ENCODE measurements at regions not wholly inside any gene's neighbourhood (a gene's known extent, or its start where the extent isn't known, plus 50 kb on each side); places are given as distances from the start of the nearest gene placed in this dataset.
"Not testable (repeated sequence)": the region's sequence is repeated elsewhere in the genome, so short reads cannot be mapped to it uniquely, and the experiment has no call there.

DNA sequence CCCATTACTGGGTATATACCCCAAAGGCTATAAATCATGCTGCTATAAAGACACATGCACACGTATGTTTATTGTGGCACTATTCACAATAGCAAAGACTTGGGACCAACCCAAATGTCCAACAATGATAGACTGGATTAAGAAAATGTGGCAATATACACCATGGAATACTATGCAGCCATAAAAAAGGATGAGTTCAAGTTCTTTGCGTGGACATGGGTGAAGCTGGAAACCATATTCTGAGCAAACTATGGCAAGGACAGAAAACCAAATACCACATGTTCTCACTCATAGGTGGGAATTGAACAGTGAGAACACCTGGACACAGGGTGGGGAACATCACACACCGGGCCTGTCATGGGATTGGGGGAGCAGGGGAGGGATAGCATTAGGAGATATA, 54.4 kb upstream of the MUCL1 start:
- not testable (repeated sequence) for DNase-seq (ENCODE audit: low read depth)

DNA sequence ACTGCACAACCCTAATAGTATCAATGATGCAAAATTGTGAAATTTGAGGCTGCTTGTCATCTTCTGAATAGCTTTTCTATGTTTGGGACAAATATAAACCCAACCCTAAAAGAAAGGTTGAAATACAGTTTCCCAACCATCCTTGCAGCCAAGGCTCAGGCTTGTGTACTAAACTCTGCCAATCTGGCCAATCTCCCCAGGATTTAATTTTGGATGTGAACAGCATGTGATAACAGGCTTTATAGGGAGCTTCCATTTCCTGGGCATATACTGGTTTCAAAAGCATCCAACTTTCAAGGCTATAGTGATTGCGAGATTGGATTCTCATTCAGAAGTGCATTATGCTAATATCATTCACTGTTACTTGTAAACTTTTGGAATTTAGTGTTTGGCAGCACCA, 55.7 kb upstream of the MUCL1 start:
- DNase-seq (ENCODE audit: low read depth): no peak

DNA sequence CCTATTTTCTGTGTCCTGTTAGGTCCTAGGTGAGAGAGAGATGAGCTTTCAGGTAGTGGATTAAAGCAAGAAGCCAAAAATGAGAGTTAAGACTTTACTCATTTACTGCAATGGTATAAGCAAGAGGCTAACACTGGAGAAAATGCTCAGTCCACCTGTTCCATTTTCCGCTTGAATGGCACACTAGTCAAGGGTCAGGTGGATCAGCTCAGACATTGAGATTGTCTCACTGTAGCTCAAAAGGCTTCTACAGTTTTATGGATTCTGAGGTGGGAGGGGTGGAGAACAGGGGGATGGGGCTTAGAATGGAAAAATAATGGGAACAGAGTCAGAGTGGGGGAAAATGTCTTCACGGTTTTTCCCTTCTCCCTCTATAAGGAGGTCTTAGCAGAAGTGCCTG, 57.3 kb upstream of the MUCL1 start:
- no peak for DNase-seq (ENCODE audit: low read depth)

DNA sequence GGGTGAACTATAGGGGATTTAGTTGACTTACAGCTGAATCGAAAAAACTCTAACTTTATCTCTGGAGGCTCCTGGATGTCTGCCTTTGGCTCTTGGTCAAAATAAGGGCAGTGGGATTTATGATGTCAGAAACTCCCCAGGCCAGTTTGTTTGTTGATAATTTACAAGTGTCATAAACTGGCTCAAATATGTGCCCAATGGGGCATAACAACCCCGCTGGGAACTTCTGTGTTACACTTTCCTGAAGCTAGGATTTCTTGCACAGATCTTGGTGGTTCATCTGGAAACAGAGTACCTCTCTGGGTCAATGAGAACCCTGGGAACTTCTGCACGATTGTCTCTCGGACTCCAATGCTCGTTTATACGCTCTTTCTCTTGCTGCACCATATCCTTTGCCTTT, 58.7 kb upstream of the MUCL1 start:
- DNase-seq (ENCODE audit: low read depth): no peak

DNA sequence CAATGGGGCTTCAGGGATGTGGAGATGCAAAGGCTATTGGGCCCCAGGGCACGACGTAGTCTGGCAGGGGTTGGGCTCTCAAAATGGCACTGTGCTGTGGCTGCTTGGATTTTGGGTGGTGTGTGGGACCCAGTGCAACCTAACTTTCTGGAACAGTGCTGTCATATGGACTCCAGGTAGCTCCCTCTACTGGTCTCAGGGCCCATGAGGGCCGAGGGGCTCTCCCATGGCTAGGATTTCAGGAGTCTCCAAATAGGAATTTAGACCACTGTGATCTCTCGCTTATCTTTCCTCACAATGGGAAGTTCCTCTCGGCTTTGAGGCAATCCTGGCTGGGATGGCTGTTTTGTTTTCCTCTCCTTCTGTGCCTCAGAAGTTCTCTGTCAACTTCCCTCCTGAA, 68.2 kb upstream of the MUCL1 start:
- no peak for DNase-seq (ENCODE audit: low read depth)

DNA sequence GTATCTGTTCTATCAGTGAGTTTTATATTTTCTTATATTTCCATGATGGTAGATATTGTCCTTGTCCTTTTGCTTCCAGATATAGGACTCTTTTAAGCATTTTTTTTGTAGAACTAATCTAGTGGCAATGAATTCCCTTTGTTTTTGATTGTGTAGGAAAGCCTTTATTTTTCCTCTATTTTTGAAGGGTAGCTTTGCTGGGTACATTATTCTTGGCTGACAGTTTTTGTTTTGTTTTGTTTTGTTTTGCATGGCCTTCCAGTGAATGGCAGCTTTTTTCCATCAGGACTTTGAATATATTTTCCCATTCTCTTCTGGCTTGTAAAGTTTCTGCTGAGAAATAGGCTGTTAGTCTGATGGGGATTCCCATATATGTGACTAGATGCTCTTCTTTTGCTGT, 70.2 kb upstream of the MUCL1 start:
- no peak for DNase-seq (ENCODE audit: low read depth)

DNA sequence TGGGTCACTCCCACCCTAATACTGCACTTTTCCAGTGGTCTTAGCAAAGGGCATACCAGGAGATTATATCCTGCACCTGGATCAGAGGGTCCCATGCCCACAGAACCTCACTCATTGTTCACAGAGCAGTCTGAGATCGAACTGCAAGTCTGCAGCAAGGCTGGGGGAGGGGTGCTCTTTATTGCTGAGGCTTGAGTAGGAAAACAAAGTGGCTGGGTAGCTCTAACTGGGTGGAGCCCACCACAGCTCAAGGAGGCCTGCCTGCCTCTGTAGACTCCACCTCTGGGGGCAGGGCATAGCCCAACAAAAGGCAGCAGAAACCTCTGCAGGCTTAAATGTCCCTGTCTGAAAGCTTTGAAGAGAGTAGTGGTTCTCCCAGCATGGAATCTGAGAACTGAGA, 77.3 kb upstream of the MUCL1 start:
- DNase-seq (ENCODE audit: low read depth): not testable (repeated sequence)

DNA sequence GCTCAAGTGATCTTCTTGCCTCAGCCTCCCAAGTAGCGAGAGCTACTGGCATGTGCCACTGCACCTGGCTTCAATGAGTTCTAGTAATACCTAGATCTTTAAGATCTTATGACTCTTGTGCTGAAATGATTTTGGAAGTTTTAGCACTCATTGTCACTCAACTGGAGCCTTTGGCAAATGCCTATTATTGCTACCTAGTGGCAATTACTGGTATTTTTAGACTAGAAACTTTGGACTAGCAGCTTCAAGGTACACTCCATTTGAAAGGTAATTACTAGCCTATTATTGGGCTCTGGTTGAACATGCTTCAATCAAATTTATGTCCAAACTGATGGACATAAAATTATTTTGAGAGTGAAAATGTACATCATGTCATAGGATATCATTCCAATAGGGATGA, 80.7 kb upstream of the MUCL1 start:
- no peak for DNase-seq (ENCODE audit: low read depth)

DNA sequence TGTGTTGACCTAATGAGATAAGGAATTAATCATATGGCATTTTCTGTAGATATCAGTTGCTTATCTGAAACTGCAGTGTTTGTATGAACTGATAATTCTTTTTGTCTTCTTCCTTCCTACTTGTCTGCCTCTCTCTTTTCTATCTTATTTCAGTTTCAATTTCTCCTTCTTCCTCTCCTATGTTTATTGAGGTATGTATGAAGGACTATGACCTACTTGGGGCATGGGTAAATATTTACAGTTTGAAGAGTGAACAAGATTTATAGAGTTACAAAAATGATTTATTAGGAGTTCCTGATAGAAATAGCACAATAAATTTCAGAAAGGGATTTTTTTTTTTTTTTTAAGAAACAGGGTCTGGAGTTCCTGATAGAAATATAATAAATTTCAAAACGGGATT, 88.7 kb upstream of the MUCL1 start:
- DNase-seq (ENCODE audit: low read depth): no peak

DNA sequence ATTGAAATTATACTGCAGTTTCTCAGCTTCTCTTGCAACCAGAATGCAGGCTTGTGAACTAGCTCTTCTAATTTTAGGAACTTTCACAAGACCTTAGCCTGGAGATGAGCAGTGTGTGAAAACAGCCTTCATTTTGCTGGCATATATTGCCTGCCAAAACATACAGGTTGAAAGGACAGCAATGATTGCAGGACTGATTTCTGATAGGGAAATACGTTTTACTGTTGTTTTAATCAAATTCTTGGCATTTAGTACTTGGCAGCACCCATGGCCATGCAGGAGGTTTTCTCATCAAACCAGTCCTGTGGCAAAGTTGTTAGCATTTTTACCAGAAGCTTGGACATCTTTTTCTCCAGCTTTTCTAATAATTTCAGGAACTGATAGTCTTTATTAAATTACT, 91.9 kb upstream of the MUCL1 start:
- no peak for DNase-seq (ENCODE audit: low read depth)

DNA sequence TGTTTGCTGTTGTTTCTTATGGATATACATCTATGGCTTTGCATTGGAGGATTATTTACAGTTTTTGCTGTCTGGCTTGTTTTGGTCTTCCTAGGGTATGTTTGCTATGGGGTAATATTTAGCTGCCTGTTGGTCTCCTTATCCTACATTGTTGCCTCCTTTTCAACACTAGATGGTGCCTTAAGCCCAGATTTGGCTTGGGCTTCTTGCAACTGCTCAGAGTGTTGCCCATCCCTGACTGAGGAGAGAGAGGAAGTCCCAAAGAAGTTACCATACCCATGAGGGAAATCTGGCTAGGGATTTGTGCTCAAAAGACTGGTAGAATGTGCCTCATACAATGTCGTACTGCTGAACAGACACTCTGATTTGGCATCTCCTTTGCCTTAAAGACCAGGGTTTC, 94.6 kb upstream of the MUCL1 start:
- peak; percentile 26 for DNase-seq (ENCODE audit: low read depth)

DNA sequence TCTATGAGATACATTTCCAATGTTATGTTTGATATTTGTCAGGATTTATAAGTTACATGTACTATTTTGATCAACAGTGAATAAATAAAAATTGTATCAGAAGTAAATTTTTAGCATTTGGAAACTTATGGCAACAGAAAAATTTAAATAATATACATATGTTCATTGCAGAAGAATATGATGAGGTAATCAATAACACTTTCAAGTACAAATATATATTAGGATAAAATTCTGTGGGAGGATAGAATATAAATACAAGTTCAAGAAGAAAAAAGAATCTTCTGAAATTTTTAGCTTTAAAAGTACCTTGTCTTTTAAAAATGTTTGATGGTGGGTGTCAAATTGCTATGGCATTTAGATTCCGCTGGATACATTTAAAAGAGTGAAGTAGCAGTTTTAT, 102.8 kb upstream of the MUCL1 start:
- no peak for DNase-seq (ENCODE audit: low read depth)

DNA sequence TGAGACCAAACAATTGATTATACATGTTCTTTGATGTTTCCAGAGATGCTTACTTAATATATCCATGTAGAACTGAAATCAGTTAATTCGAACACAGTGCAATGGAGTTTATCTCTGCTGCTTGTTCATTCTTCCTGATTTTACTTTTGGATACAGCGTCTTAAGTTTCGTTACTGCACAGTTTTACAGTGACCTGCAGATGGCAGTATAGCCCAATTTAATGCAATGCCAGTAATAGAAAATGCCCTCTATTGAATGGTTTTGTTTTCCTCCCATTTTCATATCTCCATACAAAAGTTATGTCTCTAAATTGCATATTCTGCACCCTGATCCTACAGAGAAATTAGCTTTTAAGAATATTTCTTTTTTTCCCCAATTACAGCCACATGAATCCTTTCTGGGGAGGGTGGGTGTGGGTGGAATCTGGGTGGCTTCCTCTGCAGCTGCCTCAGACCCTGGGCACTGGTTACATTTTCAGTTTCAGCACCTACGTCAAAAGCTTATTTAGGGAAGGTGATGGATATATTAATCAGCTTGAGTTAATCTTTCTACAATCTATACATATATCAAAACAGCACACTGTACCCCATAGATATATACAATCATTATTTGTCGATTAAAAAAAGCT, 101.1 kb upstream of the DCD start:
- DNase-seq (ENCODE audit: low read depth): peak; percentile 48

DNA sequence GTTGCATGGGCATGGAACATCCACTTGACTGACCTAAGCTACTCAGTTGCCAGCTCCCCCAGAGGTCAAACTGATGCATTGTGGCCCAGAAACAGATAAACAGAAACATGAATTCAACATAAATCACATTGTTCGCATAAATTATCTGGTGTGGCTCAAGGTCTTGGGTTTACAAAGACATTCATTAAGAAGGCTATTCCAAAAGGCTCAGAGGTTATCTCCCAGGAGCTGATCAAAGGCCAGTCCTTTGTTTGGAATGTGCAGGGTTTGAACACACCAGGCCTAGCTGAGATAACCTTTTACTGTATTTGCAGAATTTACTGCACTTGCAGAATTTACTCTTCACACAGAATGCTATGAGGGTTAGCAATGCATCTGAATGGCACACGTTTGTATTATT, 96.4 kb upstream of the DCD start:
- no peak for DNase-seq (ENCODE audit: low read depth)

DNA sequence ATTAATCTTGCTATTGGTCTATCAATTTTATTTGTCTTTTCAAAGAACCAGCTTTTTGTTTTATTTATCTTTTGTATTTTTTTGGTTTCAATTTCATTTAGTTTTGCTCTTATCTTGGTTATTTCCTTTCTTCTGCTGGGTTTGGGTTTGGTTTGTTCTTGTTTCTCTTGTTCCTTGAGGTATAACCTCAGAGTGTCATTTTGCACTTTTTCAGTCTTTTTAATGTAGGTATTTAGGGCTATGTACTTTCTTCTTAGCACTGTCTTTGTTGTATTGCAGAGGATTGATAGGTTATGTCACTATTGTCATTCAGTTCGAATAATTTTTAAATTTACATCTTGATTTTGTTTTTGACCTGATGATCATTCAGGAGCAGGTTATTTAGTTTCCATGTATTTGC, 92.7 kb upstream of the DCD start:
- DNase-seq (ENCODE audit: low read depth): no peak

DNA sequence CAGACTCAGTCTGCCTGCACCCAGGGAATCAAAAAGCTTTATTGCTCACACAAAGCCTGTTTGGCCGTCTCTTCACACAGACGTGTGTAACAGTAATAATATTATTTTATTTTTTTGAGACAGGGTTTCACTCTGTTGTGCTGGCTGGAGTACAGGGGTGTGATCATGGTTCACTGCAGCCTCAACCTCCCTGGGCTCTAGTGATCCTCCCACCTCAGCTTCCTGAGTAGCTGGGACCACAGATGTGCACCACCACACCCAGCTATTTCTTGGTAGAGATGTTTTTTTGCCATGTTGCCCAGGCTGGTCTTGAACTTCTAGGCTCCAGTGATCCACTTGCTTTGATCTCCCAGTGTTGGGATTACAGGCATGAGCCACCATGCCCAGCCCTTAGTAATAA, 88.4 kb upstream of the DCD start:
- DNase-seq (ENCODE audit: low read depth): no peak

DNA sequence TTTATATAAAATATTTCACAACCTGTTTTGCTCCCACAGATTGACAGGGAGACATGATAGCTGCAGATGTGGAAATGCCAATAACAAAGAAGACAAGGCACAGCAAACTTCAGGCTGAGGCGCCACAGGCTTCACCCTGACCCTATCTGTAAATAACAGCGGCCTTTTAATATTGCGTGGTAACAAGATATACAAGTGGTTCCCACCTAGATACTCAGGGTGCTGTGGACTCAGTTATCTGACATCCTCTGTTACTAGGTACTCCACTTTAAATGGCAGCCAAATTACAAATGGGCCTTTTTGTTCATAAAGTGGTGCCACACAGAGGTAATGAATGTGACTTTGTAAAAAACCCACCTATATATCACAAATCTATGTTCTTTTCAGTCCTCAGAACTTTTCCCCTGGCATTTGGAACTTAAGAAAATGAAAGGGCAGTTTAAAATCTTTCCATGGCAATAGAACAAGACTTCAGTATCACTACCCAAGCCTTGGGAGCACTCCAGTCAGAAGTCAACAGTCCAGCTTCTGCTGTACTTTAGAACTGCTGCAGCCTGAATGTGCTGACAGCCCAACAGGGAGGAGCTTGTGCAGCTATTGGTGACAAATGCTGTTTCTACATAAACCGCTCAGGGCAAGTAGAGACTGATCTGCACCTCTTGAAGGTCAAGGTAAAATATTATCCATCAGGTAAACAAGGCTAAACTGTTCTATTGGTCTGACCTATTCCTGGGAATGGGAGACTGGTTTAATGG, 86.2 kb upstream of the DCD start:
- DNase-seq (ENCODE audit: low read depth): no peak

DNA sequence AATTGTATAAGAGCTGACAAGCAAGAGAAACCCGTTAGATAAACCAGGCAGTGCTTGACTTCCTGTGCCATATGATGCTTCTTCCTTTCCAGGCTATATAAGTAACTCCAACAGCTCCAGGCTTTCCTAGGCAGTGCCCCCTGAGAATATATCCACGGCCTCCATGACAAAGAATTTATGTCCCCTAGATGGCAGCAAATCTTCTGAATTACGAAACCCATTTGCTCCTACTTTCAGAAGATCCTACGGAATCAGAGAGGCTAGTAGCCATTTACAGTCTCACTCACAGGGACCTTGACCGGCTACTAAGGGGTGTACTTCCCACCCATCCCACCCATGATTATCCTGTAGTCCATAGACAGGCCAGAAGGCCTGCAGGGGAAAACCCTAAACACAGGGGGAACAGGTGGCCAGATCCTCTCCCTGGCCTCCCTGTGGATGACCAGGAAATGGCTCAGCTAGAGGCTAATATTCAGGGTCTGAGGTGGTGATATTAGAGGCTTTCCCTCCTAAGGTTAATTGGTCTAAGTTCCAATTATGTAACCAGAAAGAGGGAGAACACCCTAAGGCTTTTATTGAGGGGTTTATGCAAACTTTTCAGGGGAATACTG, 77.2 kb upstream of the DCD start:
- DNase-seq (ENCODE audit: low read depth): peak; percentile 23

DNA sequence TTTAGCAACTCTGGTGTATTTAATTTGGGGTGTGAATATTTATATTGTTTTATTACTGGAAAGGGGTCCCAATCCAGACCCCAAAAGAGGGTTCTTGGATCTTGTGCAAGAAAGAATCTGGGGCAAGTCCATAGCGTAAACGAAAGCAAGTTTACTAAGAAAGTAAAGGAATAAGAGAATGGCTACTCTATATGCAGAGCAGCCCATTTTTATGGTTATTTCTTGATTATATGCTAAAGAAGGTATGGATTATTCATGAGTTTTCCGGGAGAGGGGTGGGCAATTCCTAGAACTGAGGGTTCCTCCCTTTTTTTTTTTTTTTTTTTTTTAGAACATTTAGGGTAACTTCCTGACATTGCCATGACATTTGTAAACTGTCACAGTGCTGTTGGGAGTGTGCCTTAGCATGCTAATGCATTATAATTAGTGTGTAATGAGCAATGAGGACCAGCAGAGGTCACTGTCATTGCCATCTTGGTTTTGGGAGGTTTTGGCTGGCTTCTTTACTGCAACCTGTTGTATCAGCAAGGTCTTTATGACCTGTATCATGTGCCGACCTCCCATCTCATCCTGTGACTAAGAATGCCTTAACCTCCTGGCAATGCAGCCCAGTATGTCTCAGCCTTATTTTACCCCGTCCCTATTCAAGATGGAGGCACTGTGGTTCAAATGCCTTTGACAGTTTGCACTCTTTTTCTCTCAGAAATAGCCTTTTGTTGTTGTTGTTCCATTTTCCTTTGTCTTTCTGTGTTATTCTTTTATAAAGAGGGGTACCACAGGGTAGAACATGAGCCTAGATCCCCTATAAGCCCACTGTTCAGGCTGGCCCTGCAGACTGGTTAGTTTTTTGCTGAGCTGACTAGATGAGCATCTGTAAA, 75.5 kb upstream of the DCD start:
- peak; percentile 4 for DNase-seq (ENCODE audit: low read depth)

DNA sequence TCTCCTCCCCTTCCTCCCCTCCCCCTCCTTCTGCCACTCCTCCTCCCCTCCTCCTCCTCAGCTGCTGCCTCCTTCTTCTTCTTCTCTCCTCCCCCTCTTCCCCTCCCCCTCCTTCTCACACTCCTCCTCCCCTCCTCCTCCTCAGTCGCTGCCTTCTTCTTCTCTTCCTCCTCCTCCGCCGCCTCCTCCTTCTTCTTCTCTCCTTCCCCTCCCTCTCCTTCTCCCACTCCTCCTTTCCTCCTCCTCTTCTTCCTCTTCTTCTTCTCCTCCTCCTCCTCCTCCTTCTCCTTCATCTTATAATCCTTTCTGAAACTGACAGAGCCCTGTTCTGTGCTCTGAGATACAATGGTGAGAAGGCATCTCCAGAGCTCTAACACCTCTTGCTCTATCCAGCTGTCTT, 73.1 kb upstream of the DCD start:
- DNase-seq (ENCODE audit: low read depth): no peak

DNA sequence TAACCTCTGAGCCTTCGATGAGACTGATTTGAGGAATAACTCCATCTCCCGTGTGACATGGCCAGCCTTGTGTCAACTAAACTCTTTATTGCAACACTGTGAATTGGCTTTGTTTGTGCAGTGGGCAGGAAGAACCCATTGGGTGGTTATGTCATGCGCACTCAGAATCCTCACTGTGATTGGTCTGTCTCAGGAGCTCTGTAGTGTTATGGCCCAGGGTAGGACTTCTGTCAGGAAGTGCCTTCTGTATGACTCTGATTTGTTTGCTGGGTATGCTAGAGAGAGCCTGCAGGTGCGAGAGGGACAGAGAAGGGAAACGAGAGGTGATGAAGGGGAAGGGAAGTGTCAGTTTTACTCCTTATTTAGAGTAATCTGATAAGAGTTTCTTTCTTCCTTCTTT, 71.5 kb upstream of the DCD start:
- no peak for DNase-seq (ENCODE audit: low read depth)

DNA sequence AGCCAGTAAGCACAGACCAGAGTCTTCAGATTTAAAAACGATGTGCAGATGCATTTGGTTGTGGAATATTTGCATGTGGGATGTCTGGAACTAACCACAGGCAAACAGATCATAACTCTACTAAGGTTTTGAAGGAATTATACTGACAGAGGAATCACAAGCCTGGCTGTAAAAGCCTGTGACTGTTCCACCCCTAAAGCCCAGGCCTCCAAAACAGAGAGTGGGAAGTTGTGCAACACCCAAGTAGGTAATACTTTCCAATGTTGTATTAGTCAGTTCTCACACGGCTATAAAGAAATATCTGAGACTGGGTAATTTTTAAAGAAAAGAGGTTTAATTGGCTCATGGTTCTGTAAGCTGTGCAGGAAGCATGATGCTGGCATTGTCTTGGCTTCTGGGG, 68.1 kb upstream of the DCD start:
- DNase-seq (ENCODE audit: low read depth): peak; percentile 11

DNA sequence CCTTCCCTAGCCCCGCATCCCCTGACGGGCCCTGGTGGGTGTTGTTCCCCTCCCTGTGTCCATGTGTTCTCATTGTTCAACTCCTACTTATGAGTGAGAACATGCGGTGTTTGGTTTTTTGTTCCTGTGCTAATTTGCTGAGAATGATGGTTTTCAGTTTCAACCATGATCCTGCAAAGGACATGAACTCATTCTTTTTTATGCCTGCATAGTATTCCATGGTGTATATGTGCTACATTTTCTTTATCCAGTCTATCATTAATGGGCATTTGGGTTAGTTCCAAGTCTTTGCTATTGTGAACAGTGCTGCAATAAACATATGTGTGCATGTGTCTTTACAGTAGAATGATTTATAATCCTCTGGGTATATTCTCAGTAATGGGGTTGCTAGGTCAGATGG, 65.7 kb upstream of the DCD start:
- DNase-seq (ENCODE audit: low read depth): not testable (repeated sequence)
